MM.1S (cell line): ENCODE measurements at regions not wholly inside any gene's neighbourhood (a gene's known extent, or its start where the extent isn't known, plus 50 kb on each side); places are given as distances from the start of the nearest gene placed in this dataset.

Source experiments
- DNase-seq: peaks from one replicate; pipeline ENCODE4 v3.0.0-alpha.2; 2015
- H2AFZ ChIP-seq: fragments of 300-600 bp; sonication (generic); 2 replicates; pipeline ENCODE4 v1.6.0; 2016; ENCODE audit warnings: antibody characterized with exemption, low read length
- H3F3A ChIP-seq: fragments of 300-600 bp; sonication (generic); 2 replicates; pipeline ENCODE4 v1.6.1; 2016; ENCODE audit warnings: mild to moderate bottlenecking, antibody characterized with exemption, low read length, moderate library complexity, mixed read lengths; ENCODE audit not compliant: insufficient read depth
- H3K27ac ChIP-seq: fragments of 300-600 bp; sonication (generic); 2 replicates; pipeline ENCODE4 v1.5.1; 2016; ENCODE audit warnings: mild to moderate bottlenecking, low read length
- H3K27me3 ChIP-seq: fragments of 300-600 bp; sonication (generic); replicated peaks from 2 replicates; pipeline ENCODE4 v1.6.0; 2016; ENCODE audit warnings: low read length; ENCODE audit not compliant: insufficient read depth
- H3K36me3 ChIP-seq: fragments of 300-600 bp; sonication (generic); replicated peaks from 2 replicates; pipeline ENCODE4 v1.6.1; 2016; ENCODE audit warnings: mild to moderate bottlenecking, low read length, mixed read lengths; ENCODE audit not compliant: insufficient read depth
- H3K4me1 ChIP-seq: fragments of 300-600 bp; sonication (generic); 2 replicates; pipeline ENCODE4 v1.6.1; 2016; ENCODE audit warnings: low read length, mixed read lengths
- H3K4me2 ChIP-seq: fragments of 300-600 bp; sonication (generic); 2 replicates; pipeline ENCODE4 v1.6.0; 2016; ENCODE audit warnings: low read depth, low read length
- H3K4me3 ChIP-seq: fragments of 300-600 bp; sonication (generic); 2 replicates; pipeline ENCODE4 v1.5.1; 2016; ENCODE audit warnings: low read length, mixed read lengths
- H3K79me2 ChIP-seq: fragments of 300-600 bp; sonication (generic); 2 replicates; pipeline ENCODE4 v1.6.1; 2016; ENCODE audit warnings: mixed run types, low read length, mixed read lengths
- H3K9ac ChIP-seq: fragments of 300-600 bp; sonication (generic); 2 replicates; pipeline ENCODE4 v1.6.1; 2016; ENCODE audit warnings: low read length, mixed read lengths
- H3K9me2 ChIP-seq: fragments of 300-600 bp; sonication (generic); replicated peaks from 2 replicates; pipeline ENCODE4 v1.6.1; 2016; ENCODE audit warnings: mild to moderate bottlenecking, low read length, mixed read lengths; ENCODE audit not compliant: insufficient read depth
- H3K9me3 ChIP-seq: fragments of 300-600 bp; sonication (generic); replicated peaks from 2 replicates; pipeline ENCODE4 v1.6.1; 2016; ENCODE audit warnings: mild to moderate bottlenecking, low read length, mixed read lengths; ENCODE audit not compliant: insufficient read depth
- H4K20me1 ChIP-seq: fragments of 300-600 bp; sonication (generic); 2 replicates; pipeline ENCODE4 v1.6.1; 2016; ENCODE audit warnings: mild to moderate bottlenecking, low read length, moderate library complexity, mixed read lengths; ENCODE audit not compliant: insufficient read depth
- CTCF ChIP-seq: fragments of 300-600 bp; sonication (generic); IDR thresholded peaks from 2 replicates; pipeline ENCODE4 v1.5.1; 2016; ENCODE audit warnings: antibody characterized with exemption, low read length, mixed read lengths
- EZH2 ChIP-seq: fragments of 300-600 bp; sonication (generic); optimal IDR thresholded peaks from 2 replicates; pipeline ENCODE3; 2017; ENCODE audit warnings: low read depth, mild to moderate bottlenecking, antibody characterized with exemption, low read length, mixed read lengths
- EZH2phosphoT487 ChIP-seq: fragments of 300-600 bp; sonication (generic); IDR thresholded peaks from 2 replicates; pipeline ENCODE4 v1.6.1; 2018; ENCODE audit warnings: antibody characterized with exemption, low read length

DNA sequence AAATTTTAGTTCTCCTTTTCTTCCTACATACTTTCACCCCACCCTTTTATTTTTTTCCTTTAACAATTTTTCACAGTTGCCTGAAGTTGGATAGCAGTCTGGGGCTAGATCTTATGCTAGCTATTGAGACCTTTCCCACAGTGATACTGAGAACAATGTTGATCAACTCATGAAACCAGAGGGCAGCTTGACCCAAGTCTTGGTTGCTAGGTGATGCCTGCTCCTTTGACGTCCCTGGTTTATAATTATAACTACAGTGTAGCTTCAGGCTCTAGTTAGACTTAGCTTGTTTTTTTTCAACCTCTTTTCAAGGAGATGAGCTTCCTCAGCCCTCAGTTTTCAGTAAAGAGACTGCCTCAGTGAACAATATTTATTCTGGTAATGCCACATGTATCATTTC is 648.5 kb downstream of the IRS1 start:
- Histone ChIP-seq H3K79me2 (no peaks in the 10 kb centered on the region), H3K9ac (no peak overlapping the region), H3K4me2 (no peak overlapping the region), H3K36me3 (no peaks in the 10 kb centered on the region), H4K20me1 (no peaks in the 10 kb centered on the region), H3K4me1 (peaks cover 13% of the 10 kb centered on the region; the same call in 1 of the 2 replicates), H3F3A (no peaks in the 10 kb centered on the region), H3K9me2 (no peaks in the 10 kb centered on the region), H2AFZ (no peak overlapping the region; the same call in 1 of the 2 replicates), H3K27me3 (no peaks in the 10 kb centered on the region), H3K4me3 (no peak overlapping the region), H3K9me3 (no peaks in the 10 kb centered on the region), H3K27ac (no peak overlapping the region; the same call in 1 of the 2 replicates)
- TF ChIP-seq CTCF (no peak), EZH2phosphoT487 (no peak), EZH2 (no peak)
- peak; percentile 41 for DNase-seq

GRCh38 chr2:226143091-226143490 is 656.5 kb downstream of the IRS1 start:
- H3K9me3 ChIP-seq, result no peaks in the 10 kb centered on the region
- H3K79me2 ChIP-seq, result no peaks in the 10 kb centered on the region
- no peaks in the 10 kb centered on the region for H3K4me1 ChIP-seq
- H3K9ac ChIP-seq, result no peak overlapping the region
- no peak for DNase-seq
- H3K27me3 ChIP-seq, result no peaks in the 10 kb centered on the region
- H2AFZ ChIP-seq, result no peak overlapping the region
- no peaks in the 10 kb centered on the region for H4K20me1 ChIP-seq
- H3F3A ChIP-seq, result no peaks in the 10 kb centered on the region
- TF ChIP-seq EZH2phosphoT487, result no peak
- no peak for TF ChIP-seq CTCF
- TF ChIP-seq EZH2, result no peak
- H3K4me2 ChIP-seq, result no peak overlapping the region
- no peak overlapping the region for H3K4me3 ChIP-seq
- H3K27ac ChIP-seq, result no peak overlapping the region
- no peaks in the 10 kb centered on the region for H3K36me3 ChIP-seq
- no peaks in the 10 kb centered on the region for H3K9me2 ChIP-seq

DNA sequence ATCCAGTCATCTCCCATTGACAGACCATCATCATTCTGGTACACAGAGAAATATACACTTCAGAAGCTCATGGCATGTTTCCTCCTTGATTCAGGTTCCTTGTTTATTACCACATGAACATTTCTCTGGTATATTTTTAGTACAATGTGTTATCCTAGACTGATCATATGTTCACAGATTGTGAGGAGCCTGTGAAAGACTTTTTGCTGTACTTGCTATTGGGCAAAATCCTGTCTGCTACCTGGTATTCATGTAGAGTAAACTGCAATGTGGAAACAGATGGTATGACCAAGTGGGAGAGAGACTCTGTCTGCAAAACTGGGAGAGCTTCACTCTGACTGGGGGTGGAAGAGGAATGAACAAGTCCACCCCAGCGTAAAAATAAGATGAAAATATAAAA is 657.2 kb downstream of the IRS1 start:
- H2AFZ ChIP-seq, result no peak overlapping the region
- DNase-seq, result no peak
- no peaks in the 10 kb centered on the region for H4K20me1 ChIP-seq
- H3K27ac ChIP-seq, result no peak overlapping the region
- H3K9ac ChIP-seq, result no peak overlapping the region
- no peaks in the 10 kb centered on the region for H3K36me3 ChIP-seq
- H3K9me3 ChIP-seq, result no peaks in the 10 kb centered on the region
- H3K4me3 ChIP-seq, result no peak overlapping the region
- no peaks in the 10 kb centered on the region for H3K79me2 ChIP-seq
- TF ChIP-seq EZH2phosphoT487 (no peak), EZH2 (no peak), CTCF (no peak)
- no peaks in the 10 kb centered on the region for H3K27me3 ChIP-seq
- no peak overlapping the region for H3K4me2 ChIP-seq
- H3K9me2 ChIP-seq, result no peaks in the 10 kb centered on the region
- no peaks in the 10 kb centered on the region for H3K4me1 ChIP-seq
- no peaks in the 10 kb centered on the region for H3F3A ChIP-seq
